GM18519 (cell line): ENCODE measurements at regions not wholly inside any gene's neighbourhood (a gene's known extent, or its start where the extent isn't known, plus 50 kb on each side); places are given as distances from the start of the nearest gene placed in this dataset.
"Not testable (repeated sequence)": the region's sequence is repeated elsewhere in the genome, so short reads cannot be mapped to it uniquely, and the experiment has no call there.

ENCODE experiments used
- ATAC-seq: cut with Tn5 transposase; IDR thresholded peaks from one replicate; pipeline ENCODE4 v1.9.1; 2021; ENCODE audit warnings: mild to moderate bottlenecking, moderate library complexity; ENCODE audit not compliant: unreplicated experiment, low FRiP score

- ATAC-seq: no peak
Measured at GRCh38 chr18:39299152-39299551, 1733.6 kb upstream of the CELF4 start.

- no peak for ATAC-seq
Measured at GRCh38 chr18:39297225-39297624, 1731.6 kb upstream of the CELF4 start.

DNA sequence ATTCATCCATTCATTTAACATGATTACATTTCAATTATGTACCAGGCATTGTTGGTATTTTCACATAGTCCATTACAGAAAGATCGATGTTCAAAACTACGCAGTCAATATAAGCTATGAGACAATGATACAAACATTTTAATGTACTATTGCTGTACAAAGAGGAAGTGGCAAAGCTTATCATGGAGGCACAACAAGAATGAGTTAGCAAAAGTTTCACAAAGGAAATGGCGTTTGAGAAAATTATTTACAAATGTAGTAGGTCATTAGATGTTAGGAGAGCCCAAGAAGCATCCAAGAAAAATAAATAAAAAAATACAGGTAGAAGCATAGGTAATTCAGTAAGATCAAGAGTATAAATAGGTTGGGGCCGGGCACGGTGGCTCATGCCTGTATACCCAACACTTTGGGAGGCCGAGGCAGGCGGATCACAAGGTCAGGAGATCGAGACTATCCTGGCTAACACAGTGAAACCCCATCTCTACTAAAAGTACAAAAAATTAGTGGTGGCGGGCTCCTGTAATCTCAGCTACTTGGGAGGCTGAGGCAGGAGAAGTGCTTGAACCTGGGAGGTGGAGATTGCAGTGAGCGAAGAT, 1730.8 kb upstream of the CELF4 start:
- ATAC-seq: no peak

GRCh38 chr18:39276764-39277163, 1711.2 kb upstream of the CELF4 start:
- no peak for ATAC-seq

DNA sequence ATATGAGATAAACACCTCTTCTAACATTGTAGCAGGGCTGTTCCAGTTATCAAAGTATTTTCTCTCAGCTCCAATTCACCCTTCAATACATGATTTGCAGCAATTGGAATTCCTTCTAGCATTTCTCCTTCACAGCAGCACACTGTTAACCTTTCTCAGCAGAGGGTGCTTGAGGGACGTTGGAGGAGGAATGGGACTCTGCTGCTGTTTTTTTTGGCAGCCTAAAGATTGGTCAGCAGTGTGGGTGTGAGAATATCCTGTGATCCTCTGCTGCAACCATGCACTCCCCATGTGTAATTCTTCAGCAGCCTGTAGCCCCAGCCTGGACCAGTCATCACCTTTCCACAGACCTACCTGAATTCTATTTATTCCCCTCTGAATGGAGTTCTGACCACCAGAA, 1708.9 kb upstream of the CELF4 start:
- no peak for ATAC-seq

- ATAC-seq: no peak
Measured at GRCh38 chr18:39272230-39272629, 1706.6 kb upstream of the CELF4 start.

DNA sequence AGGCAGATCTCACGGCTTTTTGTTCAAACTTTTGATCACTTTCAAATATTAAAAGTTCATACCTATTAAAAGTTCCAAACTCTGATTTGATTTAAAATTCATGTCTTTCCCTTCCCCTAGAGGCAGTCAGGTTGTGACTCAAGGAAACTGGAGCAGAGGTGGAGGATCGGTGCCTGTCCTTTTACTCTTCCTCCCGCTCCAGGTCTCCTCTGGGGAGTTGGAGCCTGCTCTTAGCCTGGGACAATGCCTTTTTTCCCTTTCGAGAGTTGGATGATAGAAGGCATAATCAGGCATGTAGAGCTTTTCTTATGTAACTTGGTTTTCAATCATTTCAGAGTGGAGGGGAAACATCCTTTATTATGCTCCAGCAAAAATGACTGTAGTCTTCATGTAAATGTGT, 1706.1 kb upstream of the CELF4 start:
- ATAC-seq: no peak

DNA sequence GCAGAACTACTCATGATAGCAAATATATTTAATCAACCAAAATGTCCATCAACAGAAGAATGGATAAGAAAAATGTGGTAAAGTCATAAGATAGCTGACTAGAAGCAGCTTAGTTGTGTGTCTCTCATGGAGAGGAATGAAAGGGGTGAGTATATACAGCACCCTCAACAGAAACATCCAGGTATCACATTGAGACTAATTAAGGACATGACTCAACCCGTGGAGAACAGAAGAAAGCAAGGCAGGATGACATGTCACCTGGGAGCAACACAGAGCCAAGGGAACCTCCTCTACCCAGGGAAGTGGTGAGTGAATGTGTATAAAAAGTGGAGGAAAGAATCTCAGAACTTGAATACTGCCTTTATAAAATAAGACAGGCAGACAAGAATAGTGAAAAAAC, 1695.0 kb upstream of the CELF4 start:
- ATAC-seq: no peak

GRCh38 chr18:39259736-39260135, 1694.1 kb upstream of the CELF4 start:
- ATAC-seq: no peak

DNA sequence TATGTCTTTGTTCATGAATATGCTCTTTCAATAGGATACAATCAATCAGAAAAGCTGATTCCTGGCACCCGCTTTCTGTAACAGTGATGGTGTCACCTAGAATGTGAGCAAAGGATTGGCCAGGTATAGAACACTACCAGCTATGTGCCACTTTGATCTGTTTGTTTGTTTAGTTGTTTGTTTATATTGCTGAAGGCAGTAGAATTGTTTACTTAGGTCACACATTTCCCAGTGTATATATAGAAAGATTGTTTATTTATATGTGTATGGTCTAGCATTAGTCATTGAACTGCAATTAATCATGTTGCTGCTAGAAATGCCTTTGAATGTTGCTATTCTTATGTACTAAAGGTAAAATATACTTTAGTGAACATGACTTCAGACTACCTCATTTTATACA, 1678.6 kb upstream of the CELF4 start:
- ATAC-seq: no peak

GRCh38 chr18:39241534-39241933, 1675.9 kb upstream of the CELF4 start:
- ATAC-seq: no peak

GRCh38 chr18:39238981-39239660, 1673.5 kb upstream of the CELF4 start:
- ATAC-seq: no peak

- no peak for ATAC-seq
Measured at GRCh38 chr18:39235118-39235719, 1669.6 kb upstream of the CELF4 start.

GRCh38 chr18:39232937-39233336, 1667.3 kb upstream of the CELF4 start:
- no peak for ATAC-seq

DNA sequence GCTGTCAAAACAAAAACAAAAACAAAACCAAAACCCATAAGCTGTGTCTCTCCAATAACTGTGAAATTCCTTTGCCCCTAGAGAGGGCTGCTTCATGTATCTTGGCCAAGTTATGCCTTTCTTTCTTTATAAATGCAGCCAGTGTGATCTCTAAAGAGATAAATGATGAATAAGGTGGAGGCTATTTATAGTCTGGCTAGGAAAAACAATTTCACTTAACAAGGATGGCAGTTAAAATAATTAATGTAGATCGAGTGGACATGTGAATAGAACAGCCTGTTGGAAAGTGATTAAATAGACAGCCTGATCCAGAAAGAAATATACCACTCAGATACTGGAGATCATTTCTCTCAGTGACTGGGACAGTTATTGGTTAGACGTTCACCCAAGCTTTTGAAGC, 1666.9 kb upstream of the CELF4 start:
- no peak for ATAC-seq

DNA sequence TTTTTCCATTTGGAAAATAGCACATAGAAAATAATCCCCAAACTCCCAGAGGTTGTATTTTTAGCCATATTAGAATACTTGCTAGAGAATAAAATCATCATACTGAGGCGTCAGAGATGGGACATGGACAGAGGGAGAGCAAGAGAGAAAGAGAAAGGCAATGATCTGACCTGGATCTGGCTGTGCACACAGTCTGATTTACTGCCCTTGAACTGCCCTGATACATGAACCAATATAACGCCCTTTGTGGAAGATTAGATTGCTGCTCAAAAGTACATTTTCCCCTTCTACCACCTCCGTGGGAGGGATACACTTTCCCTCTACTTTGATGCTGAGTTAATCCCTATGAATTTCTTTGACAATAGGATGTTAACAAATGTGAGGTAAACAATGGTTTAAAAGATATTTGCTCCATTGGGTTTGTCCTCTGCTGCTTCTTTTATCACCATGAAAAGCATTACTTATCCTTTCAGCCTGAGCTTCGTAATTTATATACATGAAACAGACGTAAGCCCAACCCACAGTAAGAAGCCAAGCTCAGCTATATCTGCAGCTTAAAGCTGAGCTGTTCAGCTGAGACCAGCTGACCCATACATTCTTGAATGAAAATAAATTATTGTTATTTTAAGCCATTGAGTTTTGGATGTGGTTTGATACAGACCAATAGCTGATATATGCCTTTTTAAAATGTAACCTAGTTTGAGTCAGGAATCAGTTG, 1664.6 kb upstream of the CELF4 start:
- no peak for ATAC-seq

DNA sequence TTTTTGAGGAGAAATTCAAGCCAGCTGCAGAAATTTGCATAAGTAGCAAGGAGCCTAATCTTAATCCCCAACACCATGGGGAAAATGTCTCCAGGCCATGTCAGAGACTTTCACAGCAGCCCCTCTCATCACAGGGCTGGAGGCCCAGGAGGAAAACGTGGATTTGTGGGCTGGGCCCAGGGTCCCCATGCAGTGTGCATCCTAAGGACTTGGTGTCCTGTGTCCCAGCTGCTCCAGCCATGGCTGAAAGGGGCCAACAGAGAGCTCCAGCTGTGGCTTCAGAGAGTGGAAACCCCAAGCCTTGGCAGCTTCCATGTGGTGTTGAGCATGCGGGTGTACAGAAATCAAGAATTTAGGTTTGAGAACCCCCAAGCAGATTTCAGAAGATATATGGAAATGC, 1662.2 kb upstream of the CELF4 start:
- ATAC-seq: not testable (repeated sequence)

DNA sequence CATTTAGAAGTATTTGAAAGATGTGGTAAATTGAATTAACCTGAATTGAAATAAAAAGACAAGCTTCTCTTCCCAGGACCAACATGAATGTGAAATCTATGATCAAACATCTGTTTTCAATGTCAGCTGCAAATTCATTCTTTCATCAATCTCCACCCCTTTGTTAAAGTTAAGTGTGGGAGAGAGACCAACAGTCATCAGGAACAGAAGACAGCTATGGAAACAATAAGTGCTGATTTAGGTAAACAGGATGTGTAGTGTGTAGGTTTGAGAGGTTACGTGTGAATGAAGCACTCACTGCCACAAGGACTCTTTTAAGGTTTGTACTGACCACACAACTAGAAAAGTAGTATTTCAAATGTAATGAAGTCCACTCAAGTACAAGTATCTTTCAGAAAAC, 1659.8 kb upstream of the CELF4 start:
- no peak for ATAC-seq

DNA sequence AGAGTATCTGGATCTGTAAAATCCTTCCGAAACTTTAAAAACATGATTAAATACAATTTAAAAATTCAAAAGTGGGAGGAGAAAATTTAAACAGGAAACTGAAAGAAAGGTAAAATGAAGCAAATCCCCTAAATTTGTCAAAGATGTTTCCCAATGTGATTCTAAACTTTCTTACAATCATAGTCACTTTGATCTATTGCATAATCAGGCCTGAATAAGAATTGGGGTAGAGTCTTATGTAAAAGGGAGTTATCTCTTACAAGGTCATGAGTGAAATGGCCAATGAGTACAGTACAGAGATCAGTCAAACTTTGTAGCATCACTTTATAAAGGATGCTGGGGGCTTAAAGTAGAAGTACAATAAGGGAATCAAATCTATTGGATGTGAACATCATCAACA, 1657.7 kb upstream of the CELF4 start:
- ATAC-seq: no peak

GRCh38 chr18:39215920-39216319, 1650.3 kb upstream of the CELF4 start:
- ATAC-seq: no peak

- ATAC-seq: no peak
Measured at GRCh38 chr18:39211461-39211860, 1645.9 kb upstream of the CELF4 start.

GRCh38 chr18:39209173-39209572, 1643.6 kb upstream of the CELF4 start:
- ATAC-seq: no peak
